HEK293T (cell line): ENCODE measurements at regions not wholly inside any gene's neighbourhood (a gene's known extent, or its start where the extent isn't known, plus 50 kb on each side); places are given as distances from the start of the nearest gene placed in this dataset.

Source experiments
- BHLHE40 ChIP-seq: fragments of 450-650 bp; IDR thresholded peaks from 2 replicates; pipeline ENCODE4 v1.6.1; 2016; ENCODE audit warnings: mild to moderate bottlenecking, moderate library complexity, borderline replicate concordance
- CTBP1 ChIP-seq: fragments of 450-650 bp; IDR thresholded peaks from 2 replicates; pipeline ENCODE4 v1.6.1; 2016; ENCODE audit warnings: borderline replicate concordance
- ELF4 ChIP-seq: fragments of 450-650 bp; IDR thresholded peaks from 2 replicates; pipeline ENCODE4 v1.6.1; 2017; ENCODE audit warnings: antibody characterized with exemption
- FOXA1 ChIP-seq: fragments of 450-650 bp; IDR thresholded peaks from 2 replicates; pipeline ENCODE4 v1.6.1; 2016; ENCODE audit warnings: mild to moderate bottlenecking
- FOXK2 ChIP-seq: fragments of 450-650 bp; IDR thresholded peaks from 2 replicates; pipeline ENCODE4 v1.6.1; 2016; ENCODE audit warnings: mild to moderate bottlenecking
- FOXM1 ChIP-seq: fragments of 450-650 bp; IDR thresholded peaks from 2 replicates; pipeline ENCODE4 v1.6.1; 2017; ENCODE audit warnings: mild to moderate bottlenecking, borderline replicate concordance
- HDGF ChIP-seq: fragments of 450-650 bp; IDR thresholded peaks from 2 replicates; pipeline ENCODE4 v1.6.1; 2017; ENCODE audit warnings: antibody characterized with exemption, borderline replicate concordance
- NFRKB ChIP-seq: fragments of 450-650 bp; IDR thresholded peaks from 2 replicates; pipeline ENCODE4 v1.6.1; 2016; ENCODE audit warnings: mild to moderate bottlenecking, moderate library complexity
- SP1 ChIP-seq: fragments of 450-650 bp; IDR thresholded peaks from 2 replicates; pipeline ENCODE4 v1.6.1; 2017
- SUZ12 ChIP-seq: fragments of 450-650 bp; IDR thresholded peaks from 2 replicates; pipeline ENCODE4 v1.6.1; 2016; ENCODE audit warnings: mild to moderate bottlenecking
- TARDBP ChIP-seq: fragments of 450-650 bp; IDR thresholded peaks from 2 replicates; pipeline ENCODE4 v1.6.1; 2016
- ZNF384 ChIP-seq: fragments of 450-650 bp; IDR thresholded peaks from 2 replicates; pipeline ENCODE4 v1.6.1; 2016
- TF ChIP-seq, protein P1 (sequence below): fragments of 450-650 bp; IDR thresholded peaks from 2 replicates; pipeline ENCODE4 v1.6.1; 2016

DNA sequence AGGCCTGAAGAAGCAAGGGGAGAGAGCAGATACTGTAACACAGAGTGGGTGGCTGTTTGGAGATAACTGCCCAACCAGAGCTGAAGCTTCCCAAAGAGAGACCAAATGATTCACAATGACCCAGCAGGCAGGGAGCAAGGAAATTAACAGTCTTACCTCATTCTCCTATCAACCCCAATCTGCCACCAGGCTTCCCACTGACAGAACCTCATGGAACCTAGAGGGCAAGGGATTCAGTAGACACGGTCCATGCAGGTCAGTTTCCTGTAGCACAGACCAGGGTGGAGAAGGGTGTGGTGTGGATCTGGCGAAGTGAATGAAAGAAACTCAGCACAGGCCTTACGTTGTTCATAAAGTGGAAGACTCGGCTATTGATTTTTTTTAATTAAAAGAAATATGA lies 60.7 kb upstream of the ALB start:
- no peak for TF ChIP-seq FOXA1
- no peak for TF ChIP-seq HDGF
- TF ChIP-seq, protein P1, sequence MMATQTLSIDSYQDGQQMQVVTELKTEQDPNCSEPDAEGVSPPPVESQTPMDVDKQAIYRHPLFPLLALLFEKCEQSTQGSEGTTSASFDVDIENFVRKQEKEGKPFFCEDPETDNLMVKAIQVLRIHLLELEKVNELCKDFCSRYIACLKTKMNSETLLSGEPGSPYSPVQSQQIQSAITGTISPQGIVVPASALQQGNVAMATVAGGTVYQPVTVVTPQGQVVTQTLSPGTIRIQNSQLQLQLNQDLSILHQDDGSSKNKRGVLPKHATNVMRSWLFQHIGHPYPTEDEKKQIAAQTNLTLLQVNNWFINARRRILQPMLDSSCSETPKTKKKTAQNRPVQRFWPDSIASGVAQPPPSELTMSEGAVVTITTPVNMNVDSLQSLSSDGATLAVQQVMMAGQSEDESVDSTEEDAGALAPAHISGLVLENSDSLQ = no peak
- no peak for TF ChIP-seq ZNF384
- no peak for TF ChIP-seq FOXM1
- no peak for TF ChIP-seq ELF4
- no peak for TF ChIP-seq SUZ12
- TF ChIP-seq CTBP1 = no peak
- TF ChIP-seq BHLHE40 = no peak
- TF ChIP-seq NFRKB = no peak
- TF ChIP-seq FOXK2 = no peak
- no peak for TF ChIP-seq SP1
- no peak for TF ChIP-seq TARDBP
